ENCODE measurements at regions not wholly inside any gene's neighbourhood (a gene's known extent, or its start where the extent isn't known, plus 50 kb on each side); places are given as distances from the start of the nearest gene placed in this dataset.

GRCh38 chr7:115070311-115070710 is 148.4 kb downstream of the MDFIC start:
- no peak for TF ChIP-seq CTCF (IDR thresholded peaks at IDR 0.05)
- TF ChIP-seq EZH2 (IDR thresholded peaks at IDR 0.05; ENCODE audit: borderline replicate concordance, insufficient read depth, low read depth, low read length, poor library complexity, severe bottlenecking) = no peak
